BLaER1 treated with 17β-estradiol and CSF1 and Interleukin-3, amounts not matched to agents 10 nM and 100 nM (cell line): ENCODE measurements at regions not wholly inside any gene's neighbourhood (a gene's known extent, or its start where the extent isn't known, plus 50 kb on each side); places are given as distances from the start of the nearest gene placed in this dataset.
A peak's percentile ranks its signal among the peaks of the same experiment; 100 is the strongest.

Experiments
- H3K27ac ChIP-seq, 11 experiments: shearing (Covaris generic); formaldehyde crosslinking; 2 replicates each; pipeline ENCODE4 v1.8.1; 2022
- H3K27me3 ChIP-seq, 11 experiments: shearing (Covaris generic); formaldehyde crosslinking; 2 replicates each; pipeline ENCODE4 v1.8.1; 2022
- H3K36me3 ChIP-seq, 11 experiments: shearing (Covaris generic); formaldehyde crosslinking; 2 replicates each; pipeline ENCODE4 v1.8.1; 2022
- H3K4me1 ChIP-seq, 10 experiments: shearing (Covaris generic); formaldehyde crosslinking; 2 replicates each; pipeline ENCODE4 v1.8.1; 2022
- H3K4me2 ChIP-seq, 11 experiments: shearing (Covaris generic); formaldehyde crosslinking; 2 replicates each; pipeline ENCODE4 v1.8.1; 2022
- H3K4me3 ChIP-seq, 10 experiments: shearing (Covaris generic); formaldehyde crosslinking; 2 replicates each; pipeline ENCODE4 v1.8.1; 2022
- H3K9ac ChIP-seq, 11 experiments: shearing (Covaris generic); formaldehyde crosslinking; 2 replicates each; pipeline ENCODE4 v1.8.1; 2022
- H3K9me3 ChIP-seq, 11 experiments: shearing (Covaris generic); formaldehyde crosslinking; replicated peaks in 1 of 11; 2 replicates each; pipeline ENCODE4 v1.8.1; 2022
- H4K20me1 ChIP-seq, 11 experiments: shearing (Covaris generic); formaldehyde crosslinking; 2 replicates each; pipeline ENCODE4 v1.8.1; 2022
- Cebpa-rat ChIP-seq, 11 experiments: shearing (Covaris generic); IDR thresholded peaks; 2 replicates each; pipeline ENCODE4 v1.8.1; 2022

DNA sequence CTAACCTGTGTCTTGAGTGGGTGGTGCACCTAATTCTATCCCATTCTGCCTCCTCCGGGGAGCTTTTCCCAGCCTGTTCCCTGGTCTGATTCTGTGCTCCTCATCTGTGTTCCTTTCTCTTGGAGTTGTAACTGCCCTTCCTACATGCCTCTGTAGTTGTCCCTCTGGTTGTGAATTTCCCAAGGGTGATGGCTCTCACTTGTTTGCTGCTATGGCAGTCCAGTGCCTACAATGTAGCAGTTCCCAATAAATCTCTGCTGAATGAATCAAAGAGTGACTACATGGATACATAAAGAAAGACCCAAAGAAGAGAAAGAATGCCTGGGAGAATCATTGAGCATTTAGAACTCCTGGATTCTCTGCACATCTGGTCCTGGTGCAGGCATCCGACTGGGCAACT lies 141.6 kb downstream of the HS3ST1 start:
- Histone ChIP-seq H3K36me3 (no peaks in the 10 kb centered on the region), H3K9me3 (peaks cover 13 to 28% (median 22%) of the 10 kb centered on the region in 11 experiments), H3K27me3 (no peaks in the 10 kb centered on the region), H3K4me2 (peak overlapping the region in 1 of 11 experiments; percentile 40; a peak in 2 of 22 replicates), H3K4me3 (no peak overlapping the region), H3K9ac (no peak overlapping the region), H3K27ac (no peak overlapping the region), H4K20me1 (no peaks in the 10 kb centered on the region), H3K4me1 (peaks cover 0 to 16% (median 6%) of the 10 kb centered on the region in 10 experiments; a peak in 8 of 20 replicates)
- TF ChIP-seq Cebpa-rat (IDR thresholded peaks at IDR 0.05): no peak

DNA sequence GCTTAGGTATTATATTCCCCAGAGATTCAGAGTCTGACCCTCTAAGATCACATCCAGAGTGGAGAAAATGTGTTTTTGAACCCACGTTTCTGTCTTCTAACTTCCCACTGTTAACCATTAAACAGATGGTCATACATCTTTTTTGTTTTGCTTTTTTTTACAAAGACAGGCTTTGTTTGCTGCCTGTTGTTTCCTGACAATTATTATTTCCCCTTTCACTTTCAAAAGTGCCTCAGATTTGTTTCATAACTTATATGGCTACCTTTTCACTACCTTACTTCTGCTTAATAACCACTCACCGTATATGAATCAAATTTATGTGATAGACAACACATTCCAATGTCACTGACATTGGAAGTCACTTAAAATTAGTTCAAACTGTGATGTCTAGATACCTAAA lies 142.2 kb downstream of the HS3ST1 start:
- Histone ChIP-seq H3K4me2 (peak overlapping the region in 5 of 11 experiments; percentile 6 to 43 (median 32); a peak in 8 of 22 replicates), H3K4me1 (peaks cover 0 to 16% (median 6%) of the 10 kb centered on the region in 10 experiments; a peak in 8 of 20 replicates), H3K27me3 (no peaks in the 10 kb centered on the region), H3K4me3 (no peak overlapping the region), H3K36me3 (no peaks in the 10 kb centered on the region), H4K20me1 (no peaks in the 10 kb centered on the region), H3K27ac (peak overlapping the region in 5 of 11 experiments; percentile 13 to 46 (median 35); a peak in 4 of 22 replicates), H3K9ac (no peak overlapping the region), H3K9me3 (peaks cover 13 to 28% (median 22%) of the 10 kb centered on the region in 11 experiments)
- TF ChIP-seq Cebpa-rat (IDR thresholded peaks at IDR 0.05): no peak

DNA sequence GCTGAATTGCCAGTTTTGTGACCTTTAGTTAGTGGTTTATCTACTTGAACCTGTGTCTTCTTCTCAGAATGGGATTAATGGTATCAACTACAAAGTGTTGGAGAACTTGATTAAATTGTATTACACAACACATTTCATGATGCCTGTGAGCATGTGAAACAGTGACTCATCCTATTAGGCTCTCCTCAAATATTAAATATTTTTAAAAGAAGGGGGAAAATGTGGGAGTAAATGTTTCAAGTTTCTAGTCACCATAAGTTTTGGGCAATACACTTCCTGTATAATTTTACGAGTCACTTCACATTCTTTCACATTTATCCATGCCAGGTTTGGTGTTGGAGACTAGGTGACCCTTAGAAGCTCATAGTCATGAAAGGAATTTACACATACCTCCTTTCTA lies 147.0 kb downstream of the HS3ST1 start:
- peaks cover 13 to 28% (median 22%) of the 10 kb centered on the region in 11 experiments for H3K9me3 ChIP-seq
- H3K4me1 ChIP-seq: peaks cover 0 to 14% (median 6%) of the 10 kb centered on the region in 10 experiments; a peak in 8 of 20 replicates
- H3K4me3 ChIP-seq: no peak overlapping the region
- no peak overlapping the region for H3K4me2 ChIP-seq
- no peaks in the 10 kb centered on the region for H3K36me3 ChIP-seq
- no peak overlapping the region for H3K9ac ChIP-seq
- H3K27me3 ChIP-seq: no peaks in the 10 kb centered on the region
- H3K27ac ChIP-seq: no peak overlapping the region
- no peaks in the 10 kb centered on the region for H4K20me1 ChIP-seq
- no peak for TF ChIP-seq Cebpa-rat (IDR thresholded peaks at IDR 0.05)

DNA sequence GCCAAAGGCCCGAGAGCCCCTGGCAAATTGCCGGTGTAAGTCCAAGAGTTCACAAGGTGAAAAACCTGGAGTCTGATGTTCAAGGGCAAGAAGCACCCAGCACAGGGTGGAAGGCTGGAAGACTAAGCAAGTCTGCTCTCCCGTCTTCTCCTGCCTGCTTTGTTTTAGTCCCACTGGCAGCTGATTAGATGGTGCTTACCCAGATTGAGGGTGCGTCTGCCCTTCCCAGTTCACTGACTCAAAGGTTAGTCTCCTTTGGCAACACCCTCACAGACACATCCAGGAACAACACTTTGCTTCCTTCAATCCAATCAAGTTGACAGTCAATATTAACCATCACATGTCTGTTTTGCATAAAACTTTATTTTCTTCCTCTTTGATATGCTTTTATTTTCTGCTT lies 157.4 kb downstream of the HS3ST1 start:
- Histone ChIP-seq H3K4me3 (no peak overlapping the region), H3K36me3 (no peaks in the 10 kb centered on the region), H3K9ac (no peak overlapping the region), H3K27me3 (no peaks in the 10 kb centered on the region), H3K9me3 (peaks cover 3 to 22% (median 15%) of the 10 kb centered on the region in 11 experiments), H3K27ac (no peak overlapping the region), H3K4me2 (no peak overlapping the region), H4K20me1 (no peaks in the 10 kb centered on the region), H3K4me1 (no peaks in the 10 kb centered on the region)
- TF ChIP-seq Cebpa-rat (IDR thresholded peaks at IDR 0.05): no peak

DNA sequence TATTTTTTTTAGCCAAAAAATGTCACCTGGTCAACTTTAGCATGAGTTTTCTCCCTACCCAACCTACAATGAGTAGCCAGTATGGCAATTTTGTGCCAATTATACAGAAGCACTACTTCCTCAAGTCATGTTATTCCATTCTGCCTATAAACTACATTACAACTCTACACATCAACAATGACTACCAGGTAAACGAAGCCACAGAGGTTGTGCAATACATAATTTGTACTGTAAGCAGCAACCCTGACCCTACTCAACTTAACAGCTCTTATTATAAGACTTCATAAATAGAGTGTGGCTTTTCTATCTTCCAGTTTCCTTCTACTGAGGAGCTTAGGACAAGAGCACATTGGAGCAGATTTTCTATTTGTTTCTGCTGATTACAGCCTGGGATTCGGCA lies 160.5 kb downstream of the HS3ST1 start:
- Histone ChIP-seq H3K9ac (no peak overlapping the region), H3K9me3 (peaks cover 13 to 28% (median 22%) of the 10 kb centered on the region in 11 experiments), H3K27me3 (no peaks in the 10 kb centered on the region), H3K27ac (no peak overlapping the region), H3K4me2 (no peak overlapping the region), H3K4me3 (no peak overlapping the region), H3K36me3 (no peaks in the 10 kb centered on the region), H4K20me1 (no peaks in the 10 kb centered on the region), H3K4me1 (no peaks in the 10 kb centered on the region)
- TF ChIP-seq Cebpa-rat (IDR thresholded peaks at IDR 0.05): 0 out of 22 replicates have a peak, but pooled peaks of 1 of the 11 experiments have one; percentile 10

DNA sequence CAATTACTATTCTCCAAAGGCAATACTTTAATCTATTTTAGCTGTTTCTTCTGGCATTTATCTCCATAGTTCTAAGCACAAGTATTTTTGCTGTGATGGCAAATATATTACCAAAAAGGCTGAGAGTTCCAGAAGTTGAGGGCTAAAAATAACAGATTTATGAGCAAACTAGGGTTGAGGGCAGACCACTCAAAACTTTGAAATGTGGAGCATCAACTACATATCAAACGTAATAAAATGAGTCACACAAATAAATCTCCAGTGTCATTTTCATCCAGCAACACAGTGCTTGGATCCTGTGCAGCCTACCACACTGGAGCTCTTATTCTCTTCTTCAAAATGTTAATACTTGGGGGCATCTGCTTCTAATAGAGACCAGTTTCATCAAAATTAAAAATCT lies 163.9 kb downstream of the HS3ST1 start:
- Histone ChIP-seq H3K36me3 (no peaks in the 10 kb centered on the region), H3K4me1 (no peaks in the 10 kb centered on the region), H3K27me3 (no peaks in the 10 kb centered on the region), H4K20me1 (no peaks in the 10 kb centered on the region), H3K27ac (no peak overlapping the region), H3K9me3 (peaks cover 13 to 28% (median 22%) of the 10 kb centered on the region in 11 experiments), H3K4me2 (no peak overlapping the region), H3K9ac (no peak overlapping the region), H3K4me3 (no peak overlapping the region)
- no peak for TF ChIP-seq Cebpa-rat (IDR thresholded peaks at IDR 0.05)

DNA sequence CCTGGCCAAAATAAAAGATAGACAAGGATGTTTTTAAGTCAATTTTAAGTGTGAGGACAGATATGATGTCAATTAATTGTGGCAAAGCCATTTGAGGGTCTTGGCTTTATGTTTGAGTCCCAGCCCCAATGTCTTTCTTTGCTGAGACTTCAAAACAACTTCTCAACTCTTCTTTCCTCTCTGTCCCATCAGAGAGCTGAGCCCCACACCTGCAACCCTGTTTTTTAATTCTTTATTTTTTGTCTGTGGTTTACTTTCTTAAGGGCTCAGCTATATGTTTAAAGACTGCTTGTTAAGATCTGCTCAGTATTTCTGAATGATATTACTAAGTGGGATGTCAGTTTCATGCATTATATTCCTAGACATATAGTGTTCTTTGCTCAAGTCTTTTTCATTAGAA lies 164.3 kb downstream of the HS3ST1 start:
- no peak for TF ChIP-seq Cebpa-rat (IDR thresholded peaks at IDR 0.05)
- Histone ChIP-seq H4K20me1 (no peaks in the 10 kb centered on the region), H3K4me2 (no peak overlapping the region), H3K4me1 (no peaks in the 10 kb centered on the region), H3K9me3 (peaks cover 13 to 28% (median 22%) of the 10 kb centered on the region in 11 experiments), H3K27ac (no peak overlapping the region), H3K36me3 (no peaks in the 10 kb centered on the region), H3K9ac (no peak overlapping the region), H3K27me3 (no peaks in the 10 kb centered on the region), H3K4me3 (no peak overlapping the region)

DNA sequence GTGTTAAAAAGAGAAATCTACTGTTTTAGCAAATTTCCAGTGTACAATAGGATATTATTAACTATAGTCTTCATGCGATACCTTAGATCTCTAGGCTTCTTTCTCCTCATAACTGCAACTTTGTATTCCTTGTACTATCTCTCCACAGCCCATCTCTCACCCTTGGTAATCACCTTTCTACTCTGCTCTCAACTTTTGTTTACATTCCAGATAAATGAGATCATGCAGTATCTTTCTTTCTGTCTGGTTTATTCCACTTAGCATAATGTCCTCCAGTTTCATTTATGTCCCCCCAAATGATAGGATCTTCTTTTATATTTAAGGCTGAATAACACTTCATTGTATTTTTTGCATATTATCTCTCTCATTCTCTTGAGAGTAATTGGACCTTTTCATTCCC lies 165.5 kb downstream of the HS3ST1 start:
- Histone ChIP-seq H3K36me3 (no peaks in the 10 kb centered on the region), H3K9ac (no peak overlapping the region), H4K20me1 (no peaks in the 10 kb centered on the region), H3K27me3 (no peaks in the 10 kb centered on the region), H3K27ac (no peak overlapping the region), H3K9me3 (peaks cover 13 to 27% (median 22%) of the 10 kb centered on the region in 11 experiments), H3K4me1 (no peaks in the 10 kb centered on the region), H3K4me2 (no peak overlapping the region), H3K4me3 (no peak overlapping the region)
- TF ChIP-seq Cebpa-rat (IDR thresholded peaks at IDR 0.05): no peak

DNA sequence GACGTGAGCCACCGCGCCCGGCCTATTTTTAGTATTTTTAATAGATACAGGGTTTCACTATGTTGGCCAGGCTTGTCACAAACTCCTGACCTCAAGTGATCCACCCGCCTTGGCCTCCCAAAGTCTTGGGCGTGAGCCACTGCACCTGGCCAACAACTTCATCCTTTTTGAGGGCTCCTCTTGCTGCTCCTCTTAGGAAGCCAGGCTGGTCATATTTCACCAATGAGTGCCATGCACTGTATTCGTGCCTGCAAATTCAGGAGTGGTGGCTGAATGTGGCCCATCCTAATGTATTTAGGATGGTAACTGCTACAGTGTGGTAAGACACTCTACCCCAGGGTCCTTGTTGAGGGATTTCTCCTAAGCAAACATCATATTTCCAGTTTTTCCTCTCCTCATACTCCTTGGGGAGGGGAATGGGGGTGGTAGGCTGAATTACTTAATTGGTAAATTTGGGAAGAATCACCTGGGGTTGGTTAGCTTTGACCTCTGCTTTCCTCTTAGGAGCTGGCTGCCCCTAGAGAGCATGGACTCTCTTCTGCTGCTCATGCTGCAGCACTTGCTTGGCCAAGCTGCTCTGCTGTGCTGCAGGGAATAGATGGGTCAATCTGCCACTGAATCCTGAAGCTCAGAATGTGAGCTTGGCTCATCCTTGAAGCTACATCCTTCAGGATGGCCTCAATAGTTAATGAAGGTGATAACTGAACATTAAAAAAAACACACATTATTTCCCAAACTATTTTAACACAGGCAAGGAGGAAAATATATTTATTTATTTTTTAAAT lies 167.4 kb downstream of the HS3ST1 start:
- H3K27me3 ChIP-seq: no peaks in the 10 kb centered on the region
- H3K27ac ChIP-seq: no peak overlapping the region
- H3K4me3 ChIP-seq: no peak overlapping the region
- TF ChIP-seq Cebpa-rat (IDR thresholded peaks at IDR 0.05): no peak
- no peak overlapping the region for H3K9ac ChIP-seq
- H3K4me2 ChIP-seq: no peak overlapping the region
- no peaks in the 10 kb centered on the region for H4K20me1 ChIP-seq
- H3K4me1 ChIP-seq: no peaks in the 10 kb centered on the region
- H3K9me3 ChIP-seq: peaks cover 6 to 12% (median 9%) of the 10 kb centered on the region in 11 experiments; a peak in 20 of 22 replicates
- no peaks in the 10 kb centered on the region for H3K36me3 ChIP-seq

DNA sequence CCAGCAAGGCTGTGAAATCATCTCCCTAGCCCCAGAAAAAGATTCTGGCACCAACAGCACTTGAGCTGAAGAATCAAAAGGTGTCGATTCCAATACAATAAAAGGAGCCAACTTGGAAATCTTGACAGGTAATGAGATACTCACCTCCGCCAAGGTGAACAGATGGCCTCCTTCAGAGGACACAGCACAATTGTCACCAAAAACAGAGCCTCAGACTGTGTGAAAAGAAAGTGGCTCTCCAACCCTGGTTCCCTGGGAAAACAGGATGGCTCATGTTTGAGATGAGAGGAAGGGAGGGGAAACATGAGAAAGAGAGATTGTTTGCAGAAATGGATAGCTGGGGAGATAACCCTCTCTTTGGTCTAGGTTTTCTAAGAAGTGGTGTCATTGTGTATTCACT lies 168.9 kb downstream of the HS3ST1 start:
- no peaks in the 10 kb centered on the region for H3K4me1 ChIP-seq
- H3K27ac ChIP-seq: no peak overlapping the region
- H3K9me3 ChIP-seq: 0 out of 22 replicates have a peak, but pooled peaks cover 0 to 5% (median 0%) of the 10 kb centered on the region in 11 experiments
- no peaks in the 10 kb centered on the region for H4K20me1 ChIP-seq
- no peak overlapping the region for H3K4me3 ChIP-seq
- H3K36me3 ChIP-seq: no peaks in the 10 kb centered on the region
- no peaks in the 10 kb centered on the region for H3K27me3 ChIP-seq
- TF ChIP-seq Cebpa-rat (IDR thresholded peaks at IDR 0.05): no peak
- H3K4me2 ChIP-seq: no peak overlapping the region
- H3K9ac ChIP-seq: no peak overlapping the region
